HG03521 (cell line): ENCODE measurements at regions not wholly inside any gene's neighbourhood (a gene's known extent, or its start where the extent isn't known, plus 50 kb on each side); places are given as distances from the start of the nearest gene placed in this dataset.

Source experiments
- ATAC-seq: cut with Tn5 transposase; IDR thresholded peaks from one replicate; pipeline ENCODE4 v1.9.1; 2021; ENCODE audit warnings: mild to moderate bottlenecking, moderate library complexity; ENCODE audit not compliant: unreplicated experiment

GRCh38 chr4:153939570-153939969 lies 150.7 kb upstream of the SFRP2 start:
- ATAC-seq = no peak

GRCh38 chr4:153938994-153939393 lies 150.1 kb upstream of the SFRP2 start:
- no peak for ATAC-seq

- no peak for ATAC-seq
Observed at GRCh38 chr4:153937289-153937688, 148.4 kb upstream of the SFRP2 start.

- ATAC-seq = no peak
Observed at GRCh38 chr4:153936121-153936520, 147.2 kb upstream of the SFRP2 start.

GRCh38 chr4:153934688-153935017 lies 145.8 kb upstream of the SFRP2 start:
- no peak for ATAC-seq

- ATAC-seq = no peak
Observed at GRCh38 chr4:153933915-153934687, 145.2 kb upstream of the SFRP2 start.

GRCh38 chr4:153931804-153932203 lies 142.9 kb upstream of the SFRP2 start:
- no peak for ATAC-seq

GRCh38 chr4:153929675-153930074 lies 140.8 kb upstream of the SFRP2 start:
- no peak for ATAC-seq

GRCh38 chr4:153927451-153927850 lies 138.6 kb upstream of the SFRP2 start:
- ATAC-seq = no peak

- no peak for ATAC-seq
Observed at GRCh38 chr4:153922148-153922547, 133.3 kb upstream of the SFRP2 start.

GRCh38 chr4:153919667-153920066 lies 130.8 kb upstream of the SFRP2 start:
- ATAC-seq = no peak

- ATAC-seq = peak; percentile 97
Observed at GRCh38 chr4:153916273-153916755, 127.4 kb upstream of the SFRP2 start.

GRCh38 chr4:153912301-153912700 lies 123.4 kb upstream of the SFRP2 start:
- ATAC-seq = no peak

- ATAC-seq = no peak
Observed at GRCh38 chr4:153909672-153910071, 120.8 kb upstream of the SFRP2 start.

GRCh38 chr4:153906231-153906630 lies 117.3 kb upstream of the SFRP2 start:
- no peak for ATAC-seq

- ATAC-seq = no peak
Observed at GRCh38 chr4:153905231-153905630, 116.3 kb upstream of the SFRP2 start.

- no peak for ATAC-seq
Observed at GRCh38 chr4:153904011-153904410, 115.1 kb upstream of the SFRP2 start.

GRCh38 chr4:153901220-153901619 lies 112.3 kb upstream of the SFRP2 start:
- ATAC-seq = no peak

GRCh38 chr4:153900426-153900825 lies 111.5 kb upstream of the SFRP2 start:
- no peak for ATAC-seq

GRCh38 chr4:153890761-153891160 lies 101.9 kb upstream of the SFRP2 start:
- no peak for ATAC-seq

- no peak for ATAC-seq
Observed at GRCh38 chr4:153887217-153887616, 98.3 kb upstream of the SFRP2 start.

- no peak for ATAC-seq
Observed at GRCh38 chr4:153884325-153884724, 95.4 kb upstream of the SFRP2 start.

GRCh38 chr4:153880983-153881382 lies 92.1 kb upstream of the SFRP2 start:
- ATAC-seq = no peak
